Astrocyte of the cerebellum (primary cell): ENCODE measurements at regions not wholly inside any gene's neighbourhood (a gene's known extent, or its start where the extent isn't known, plus 50 kb on each side); places are given as distances from the start of the nearest gene placed in this dataset.
"Not testable (repeated sequence)": the region's sequence is repeated elsewhere in the genome, so short reads cannot be mapped to it uniquely, and the experiment has no call there.

Source experiments
- DNase-seq: peaks from one replicate; pipeline ENCODE4 v3.0.0-alpha.2; 2011; ENCODE audit warnings: low read depth
- H3K4me3 ChIP-seq: 2 replicates; pipeline ENCODE4 v1.5.1; 2011; ENCODE audit warnings: mild to moderate bottlenecking, low read depth, low read length, moderate library complexity
- in situ Hi-C: cut with HindIII; loops from 2 replicates; pipeline ENCODE4 v1.10.0; 2017; ENCODE audit warnings: low sequenced_read_pairs
- TF ChIP-seq, protein P1 (sequence below): IDR thresholded peaks from 2 replicates; pipeline ENCODE4 v1.5.1; 2012; ENCODE audit warnings: low read length, low read depth, moderate library complexity, mild to moderate bottlenecking; ENCODE audit errors: missing control alignments

DNA sequence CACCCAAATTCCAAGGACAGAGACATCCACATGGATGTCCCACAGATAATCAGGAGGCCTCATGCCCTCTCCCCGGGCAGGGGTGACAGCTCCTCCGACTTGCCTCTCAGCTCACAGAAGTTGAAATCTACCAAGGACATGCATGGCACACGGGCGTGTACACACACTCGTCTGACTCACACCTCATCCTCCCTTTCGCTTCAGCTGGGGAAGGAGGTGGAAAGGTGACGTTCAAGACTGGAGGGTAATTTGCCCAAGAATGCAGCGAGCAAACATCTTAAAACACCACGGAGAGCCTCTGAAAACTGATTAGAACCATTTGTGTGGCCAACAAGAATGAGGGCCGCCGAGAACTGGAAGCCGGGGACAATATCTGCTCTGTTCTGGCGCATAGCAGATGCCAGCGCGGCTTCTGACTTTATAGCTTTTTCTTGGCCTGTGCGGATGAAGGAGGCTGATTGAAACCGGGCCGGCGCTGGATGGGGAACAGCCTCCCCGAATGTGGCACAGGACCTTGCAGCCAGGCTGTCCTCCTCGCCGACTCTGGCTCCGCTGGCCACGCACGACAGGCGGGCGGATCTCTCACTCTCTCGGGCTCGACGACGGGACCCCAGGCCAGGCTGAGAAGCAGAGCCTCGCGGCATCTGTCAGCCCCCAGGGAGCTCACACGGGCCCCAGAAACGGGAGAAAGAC, 100.9 kb downstream of the C16orf95 start:
- TF ChIP-seq, protein P1, sequence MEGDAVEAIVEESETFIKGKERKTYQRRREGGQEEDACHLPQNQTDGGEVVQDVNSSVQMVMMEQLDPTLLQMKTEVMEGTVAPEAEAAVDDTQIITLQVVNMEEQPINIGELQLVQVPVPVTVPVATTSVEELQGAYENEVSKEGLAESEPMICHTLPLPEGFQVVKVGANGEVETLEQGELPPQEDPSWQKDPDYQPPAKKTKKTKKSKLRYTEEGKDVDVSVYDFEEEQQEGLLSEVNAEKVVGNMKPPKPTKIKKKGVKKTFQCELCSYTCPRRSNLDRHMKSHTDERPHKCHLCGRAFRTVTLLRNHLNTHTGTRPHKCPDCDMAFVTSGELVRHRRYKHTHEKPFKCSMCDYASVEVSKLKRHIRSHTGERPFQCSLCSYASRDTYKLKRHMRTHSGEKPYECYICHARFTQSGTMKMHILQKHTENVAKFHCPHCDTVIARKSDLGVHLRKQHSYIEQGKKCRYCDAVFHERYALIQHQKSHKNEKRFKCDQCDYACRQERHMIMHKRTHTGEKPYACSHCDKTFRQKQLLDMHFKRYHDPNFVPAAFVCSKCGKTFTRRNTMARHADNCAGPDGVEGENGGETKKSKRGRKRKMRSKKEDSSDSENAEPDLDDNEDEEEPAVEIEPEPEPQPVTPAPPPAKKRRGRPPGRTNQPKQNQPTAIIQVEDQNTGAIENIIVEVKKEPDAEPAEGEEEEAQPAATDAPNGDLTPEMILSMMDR: no peak
- H3K4me3 ChIP-seq: no peak overlapping the region
- in situ Hi-C loops: no loop called here

GRCh38 chr16:87216841-87217275, 100.3 kb downstream of the C16orf95 start:
- H3K4me3 ChIP-seq: no peak overlapping the region
- DNase-seq: no peak
- TF ChIP-seq, protein P1: no peak
- in situ Hi-C loops: no loop called here

More for the DNA sequence above, 100.9 kb downstream of the C16orf95 start:
- DNase-seq: no peak

- DNase-seq: not testable (repeated sequence)
These were observed 99.4 kb downstream of the C16orf95 start for GRCh38 chr16:87217802-87218201.

DNA sequence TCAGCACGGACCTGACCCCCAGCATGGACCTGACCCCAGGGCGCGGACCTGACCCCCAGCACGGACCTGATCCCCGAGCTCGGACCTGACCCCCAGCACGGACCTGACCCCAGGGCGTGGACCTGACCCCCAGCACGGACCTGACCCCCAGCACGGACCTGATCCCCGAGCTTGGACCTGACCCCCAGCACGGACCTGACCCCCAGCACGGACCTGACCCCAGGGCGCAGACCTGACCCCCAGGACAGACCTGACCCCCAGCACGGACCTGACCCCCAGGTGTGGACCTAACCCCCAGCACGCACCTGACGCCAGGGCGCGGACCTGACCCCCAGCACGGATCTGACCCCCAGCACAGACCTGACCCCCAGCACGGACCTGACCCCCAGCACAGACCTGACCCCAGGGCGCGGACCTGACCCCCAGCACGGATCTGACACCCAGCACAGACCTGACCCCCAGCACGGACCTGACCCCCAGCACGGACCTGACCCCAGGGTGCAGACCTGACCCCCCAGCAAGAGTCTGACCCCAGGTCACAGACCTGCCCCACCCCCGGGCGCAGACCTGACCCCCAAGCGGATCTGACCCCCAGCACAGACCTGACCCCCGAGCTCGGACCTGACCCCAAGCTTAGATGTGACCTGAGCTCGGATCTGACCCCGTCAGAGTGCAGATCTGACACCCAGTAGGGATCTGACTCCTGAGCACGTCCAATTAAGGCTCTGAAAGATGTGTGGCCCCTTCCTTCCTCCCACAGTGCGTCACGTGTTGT, 98.7 kb downstream of the C16orf95 start:
- no peak overlapping the region for H3K4me3 ChIP-seq
- TF ChIP-seq, protein P1: no peak
- no peak for DNase-seq
- in situ Hi-C loops: no loop called here

More at GRCh38 chr16:87217802-87218201, 99.4 kb downstream of the C16orf95 start:
- H3K4me3 ChIP-seq, in situ Hi-C loops: not testable (repeated sequence)

- no peak for DNase-seq
- TF ChIP-seq, protein P1: no peak
- no peak overlapping the region for H3K4me3 ChIP-seq
- in situ Hi-C loops: no loop called here
These were observed 97.8 kb downstream of the C16orf95 start for GRCh38 chr16:87219287-87219909.

DNA sequence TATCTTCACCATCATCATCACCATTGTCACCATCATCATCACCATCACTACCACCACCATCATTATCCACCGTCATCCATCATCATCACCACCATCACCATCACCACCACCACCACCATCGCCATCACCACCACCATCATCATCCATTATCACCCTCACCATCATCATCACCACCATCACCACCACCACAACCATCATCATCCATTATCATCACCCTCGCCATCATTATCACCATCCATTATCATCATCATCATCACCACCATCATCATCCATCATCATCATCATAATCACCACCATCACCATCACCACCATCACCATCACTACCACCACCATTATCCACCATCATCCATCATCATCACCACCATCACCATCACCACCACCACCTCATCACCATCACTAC, 95.6 kb downstream of the C16orf95 start:
- TF ChIP-seq, protein P1: no peak
- DNase-seq: no peak
- H3K4me3 ChIP-seq: no peak overlapping the region
- in situ Hi-C loops: no loop called here
